GDM1 (cell line): ENCODE measurements at regions not wholly inside any gene's neighbourhood (a gene's known extent, or its start where the extent isn't known, plus 50 kb on each side); places are given as distances from the start of the nearest gene placed in this dataset.

Source experiments
- DNase-seq: peaks from one replicate; lab custom pipeline; 2025; lab: John Stamatoyannopoulos, UW

- DNase-seq = no peak
Measured at GRCh38 chr20:7505835-7506221, 434.4 kb downstream of the HAO1 start.

- DNase-seq = no peak
Measured at GRCh38 chr20:7516621-7517111, 423.6 kb downstream of the HAO1 start.

- DNase-seq = no peak
Measured at GRCh38 chr20:7520361-7520760, 419.9 kb downstream of the HAO1 start.

- no peak for DNase-seq
Measured at GRCh38 chr20:7523288-7523687, 417.0 kb downstream of the HAO1 start.

GRCh38 chr20:7540018-7540417 lies 400.2 kb downstream of the HAO1 start:
- no peak for DNase-seq

- no peak for DNase-seq
Measured at GRCh38 chr20:7540923-7541322, 399.3 kb downstream of the HAO1 start.

- DNase-seq = no peak
Measured at GRCh38 chr20:7571101-7571500, 369.2 kb downstream of the HAO1 start.

- DNase-seq = no peak
Measured at GRCh38 chr20:7571521-7572055, 368.7 kb downstream of the HAO1 start.

- no peak for DNase-seq
Measured at GRCh38 chr20:7579888-7580287, 360.4 kb downstream of the HAO1 start.

GRCh38 chr20:7585126-7585679 lies 355.1 kb downstream of the HAO1 start:
- no peak for DNase-seq

- DNase-seq = no peak
Measured at GRCh38 chr20:7586481-7586880, 353.8 kb downstream of the HAO1 start.

GRCh38 chr20:7589164-7589563 lies 351.1 kb downstream of the HAO1 start:
- DNase-seq = no peak

- no peak for DNase-seq
Measured at GRCh38 chr20:7596541-7596940, 343.7 kb downstream of the HAO1 start.

- no peak for DNase-seq
Measured at GRCh38 chr20:7601431-7601830, 338.8 kb downstream of the HAO1 start.

- DNase-seq = no peak
Measured at GRCh38 chr20:7606941-7607340, 333.3 kb downstream of the HAO1 start.

- no peak for DNase-seq
Measured at GRCh38 chr20:7608250-7608649, 332.0 kb downstream of the HAO1 start.

GRCh38 chr20:7609251-7609650 lies 331.0 kb downstream of the HAO1 start:
- DNase-seq = no peak

- DNase-seq = no peak
Measured at GRCh38 chr20:7610681-7611080, 329.6 kb downstream of the HAO1 start.

GRCh38 chr20:7617797-7618196 lies 322.5 kb downstream of the HAO1 start:
- DNase-seq = no peak

GRCh38 chr20:7622399-7622961 lies 317.8 kb downstream of the HAO1 start:
- no peak for DNase-seq

- DNase-seq = no peak
Measured at GRCh38 chr20:7624886-7625285, 315.4 kb downstream of the HAO1 start.

- DNase-seq = no peak
Measured at GRCh38 chr20:7627734-7628663, 312.3 kb downstream of the HAO1 start.

- DNase-seq = no peak
Measured at GRCh38 chr20:7629880-7630279, 310.4 kb downstream of the HAO1 start.
